Psoas muscle (tissue), 7 donors: ENCODE measurements at regions not wholly inside any gene's neighbourhood (a gene's known extent, or its start where the extent isn't known, plus 50 kb on each side); places are given as distances from the start of the nearest gene placed in this dataset.

ENCODE experiments used
- ATAC-seq, 4 donors: fragments of 200-7000 bp; cut with Tn5 transposase; one replicate each; pipeline ENCODE4 v1.9.1; 2020; ENCODE audit warnings: moderate library complexity in 3 of 4, mild to moderate bottlenecking in 2 of 4
- DNase-seq, 2 donors: peaks; one replicate each; pipeline ENCODE4 v3.0.0-alpha.2; 2020
- H3K27ac ChIP-seq: fragments of 200-600 bp; one replicate; pipeline ENCODE4 v1.8.0; 2022
- H3K27me3 ChIP-seq, 3 donors: fragments of 200-600 bp in 1 of 3; one replicate each; pipeline versions ENCODE4 v1.6.1 to v1.8.0; 2013 to 2022; ENCODE audit warnings: low read length in 2 of 3, mild to moderate bottlenecking in 2 of 3, moderate library complexity in 1 of 3; ENCODE audit not compliant: insufficient read depth in 3 of 3
- H3K36me3 ChIP-seq, 2 donors: fragments of 200-600 bp in 1 of 2; one replicate each; pipeline versions ENCODE4 v1.6.1 to v1.8.0; 2013 to 2022; ENCODE audit warnings: low read depth in 1 of 2, mild to moderate bottlenecking in 1 of 2, moderate library complexity in 1 of 2; ENCODE audit not compliant: insufficient read depth in 1 of 2
- H3K4me1 ChIP-seq: fragments of 200-600 bp; one replicate; pipeline ENCODE4 v1.8.0; 2022
- H3K4me3 ChIP-seq: fragments of 200-600 bp; one replicate; pipeline ENCODE4 v1.8.0; 2022; ENCODE audit warnings: mild to moderate bottlenecking
- H3K9me3 ChIP-seq: fragments of 200-600 bp; one replicate; pipeline ENCODE4 v1.8.0; 2022
- WGBS, 3 donors: extraction: QIAGEN DNeasy Blood & Tissue Kit; methylation state at CpG; one replicate each; pipeline versions ENCODE4 v1.1.6 to v1.1.7; 2013; 5-methylcytosine and 5-hydroxymethylcytosine counted together
- intact Hi-C, 2 donors: fragments of 100-400 bp; cut with DNase I; formaldehyde crosslinking; loops; one replicate each; pipeline versions ENCODE4 v1.11.0 to v1.14.2; 2022
- TF ChIP-seq, protein P1 (sequence below): fragments of 200-600 bp; IDR thresholded peaks from one replicate; pipeline ENCODE4 v1.8.0; 2022; ENCODE audit warnings: antibody characterized with exemption
- donor health status: healthy with polysubstance abuse.
- donor health status: DM: no; HTN: no; CAD: no; lungs with moderate emphysema.
- donor health status: Bipolar disorder and iron deficiency.
- donor health status: healthy.
- donor health status: DM: yes; HTN: yes; CAD: no.
- donor health status: DM: no; HTN: no; CAD: no.
- donor health status: DM: yes; HTN: yes; CAD: no.

DNA sequence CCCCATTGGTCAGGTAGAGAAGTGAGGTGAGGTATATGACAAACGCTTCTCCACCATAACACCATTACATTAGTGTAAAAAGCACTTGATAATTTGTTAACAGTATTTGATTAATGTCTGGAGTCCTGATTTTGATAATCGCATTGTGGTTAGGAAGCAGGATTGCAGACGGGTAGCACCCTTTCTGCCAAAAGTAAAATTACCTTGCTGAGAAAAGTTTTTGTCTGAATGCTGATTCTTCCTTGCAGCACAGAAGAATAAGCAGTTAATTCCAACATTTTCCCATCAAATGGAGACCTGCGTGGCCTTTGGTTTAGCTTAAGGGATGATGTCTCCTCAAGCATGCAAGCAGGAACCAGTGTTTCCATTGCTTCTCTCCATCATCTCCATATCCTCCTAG, 1090.2 kb upstream of the TMEM132C start:
- Histone ChIP-seq H3K27ac (no peak overlapping the region), H3K9me3 (peaks cover 7% of the 10 kb centered on the region), H3K4me1 (no peaks in the 10 kb centered on the region), H3K27me3 (no peaks in the 10 kb centered on the region), H3K4me3 (no peak overlapping the region), H3K36me3 (no peaks in the 10 kb centered on the region)
- TF ChIP-seq, protein P1, sequence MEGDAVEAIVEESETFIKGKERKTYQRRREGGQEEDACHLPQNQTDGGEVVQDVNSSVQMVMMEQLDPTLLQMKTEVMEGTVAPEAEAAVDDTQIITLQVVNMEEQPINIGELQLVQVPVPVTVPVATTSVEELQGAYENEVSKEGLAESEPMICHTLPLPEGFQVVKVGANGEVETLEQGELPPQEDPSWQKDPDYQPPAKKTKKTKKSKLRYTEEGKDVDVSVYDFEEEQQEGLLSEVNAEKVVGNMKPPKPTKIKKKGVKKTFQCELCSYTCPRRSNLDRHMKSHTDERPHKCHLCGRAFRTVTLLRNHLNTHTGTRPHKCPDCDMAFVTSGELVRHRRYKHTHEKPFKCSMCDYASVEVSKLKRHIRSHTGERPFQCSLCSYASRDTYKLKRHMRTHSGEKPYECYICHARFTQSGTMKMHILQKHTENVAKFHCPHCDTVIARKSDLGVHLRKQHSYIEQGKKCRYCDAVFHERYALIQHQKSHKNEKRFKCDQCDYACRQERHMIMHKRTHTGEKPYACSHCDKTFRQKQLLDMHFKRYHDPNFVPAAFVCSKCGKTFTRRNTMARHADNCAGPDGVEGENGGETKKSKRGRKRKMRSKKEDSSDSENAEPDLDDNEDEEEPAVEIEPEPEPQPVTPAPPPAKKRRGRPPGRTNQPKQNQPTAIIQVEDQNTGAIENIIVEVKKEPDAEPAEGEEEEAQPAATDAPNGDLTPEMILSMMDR: no peak
- intact Hi-C loops: no loop called here
- DNase-seq (no peak), ATAC-seq (no peak)
- WGBS, 3 donors: 93 to 96% (median 96%) methylated on average over 4 of the region's 4 CpGs

DNA sequence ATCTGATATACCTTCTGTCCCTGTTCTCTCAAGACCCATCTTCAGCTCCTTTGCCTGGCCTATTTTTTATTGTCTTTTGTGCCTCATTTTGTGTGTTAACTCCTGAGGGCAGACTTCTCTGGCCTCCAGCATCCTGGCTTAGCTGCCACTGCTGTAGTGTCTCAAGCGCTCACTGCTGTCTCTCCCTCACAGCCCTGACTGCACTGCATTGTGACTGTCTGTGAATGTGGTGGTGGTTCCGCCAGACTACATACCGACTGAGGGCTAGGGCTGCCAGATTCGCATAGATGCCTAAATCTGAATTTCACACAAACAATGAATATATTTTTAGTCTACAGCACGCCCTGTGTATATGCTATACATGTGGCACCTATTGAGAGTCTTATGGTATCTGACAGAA, 1088.9 kb upstream of the TMEM132C start:
- Histone ChIP-seq H3K27ac (no peak overlapping the region), H3K36me3 (no peaks in the 10 kb centered on the region), H3K4me1 (no peaks in the 10 kb centered on the region), H3K4me3 (no peak overlapping the region), H3K9me3 (peaks cover 7% of the 10 kb centered on the region), H3K27me3 (no peaks in the 10 kb centered on the region)
- ATAC-seq (no peak), DNase-seq (no peak)
- WGBS, 3 donors: 81 to 88% (median 84%) methylated on average over 5 of the region's 5 CpGs
- intact Hi-C loops: no loop called here
- TF ChIP-seq, protein P1: no peak

DNA sequence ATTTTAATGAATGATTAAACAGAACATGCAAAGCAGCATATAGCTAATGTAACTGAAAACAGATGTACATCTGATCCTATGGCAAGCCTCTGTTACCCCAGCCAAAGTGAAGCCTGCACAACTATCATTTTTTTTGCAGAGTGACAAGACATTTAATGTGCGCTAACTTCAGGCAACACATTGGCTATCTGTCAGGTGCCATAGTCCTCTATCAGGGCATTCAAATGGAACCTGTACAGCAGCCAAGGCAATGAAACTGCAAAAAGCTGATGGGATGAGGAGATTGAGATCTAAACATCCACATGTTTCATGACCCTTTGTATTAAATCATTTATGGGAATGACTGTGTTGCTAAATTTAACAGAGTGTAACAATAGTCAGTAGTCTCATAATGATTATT, 1088.5 kb upstream of the TMEM132C start:
- intact Hi-C loops: no loop called here
- Histone ChIP-seq H3K4me3 (no peak overlapping the region), H3K36me3 (no peaks in the 10 kb centered on the region), H3K9me3 (peaks cover 7% of the 10 kb centered on the region), H3K27ac (no peak overlapping the region), H3K27me3 (no peaks in the 10 kb centered on the region), H3K4me1 (no peaks in the 10 kb centered on the region)
- ATAC-seq (no peak), DNase-seq (no peak)
- WGBS, 3 donors: 92 to 100% (median 92%) methylated on average over 1 of the region's 1 CpG
- TF ChIP-seq, protein P1: no peak

DNA sequence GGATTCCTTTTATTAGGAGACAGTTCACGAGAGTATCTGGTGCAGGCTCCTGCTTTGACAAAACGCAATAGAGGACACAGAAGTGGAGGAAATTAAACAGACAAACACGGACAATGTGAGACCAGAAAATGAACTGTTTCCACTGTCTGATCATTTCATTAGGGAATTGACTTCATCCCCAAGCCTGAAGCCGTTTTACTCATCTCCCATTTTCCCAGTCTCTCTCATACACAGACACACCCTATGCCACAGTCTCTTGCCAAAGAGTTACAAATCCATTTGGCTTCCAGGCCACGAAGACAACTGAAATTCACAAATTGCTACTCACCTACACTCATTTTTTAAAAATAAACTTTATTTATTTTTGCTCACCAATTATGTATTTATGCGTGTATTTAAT, 1087.8 kb upstream of the TMEM132C start:
- 45 to 64% (median 53%) methylated on average over 6 of the region's 6 CpGs for WGBS, 3 donors
- intact Hi-C loops: no loop called here
- Histone ChIP-seq H3K27me3 (no peaks in the 10 kb centered on the region), H3K9me3 (peaks cover 7% of the 10 kb centered on the region), H3K27ac (no peak overlapping the region), H3K36me3 (no peaks in the 10 kb centered on the region), H3K4me3 (no peak overlapping the region), H3K4me1 (no peaks in the 10 kb centered on the region)
- DNase-seq (no peak), ATAC-seq (peak in 1 of 4 donors; percentile 46)
- TF ChIP-seq, protein P1: no peak

DNA sequence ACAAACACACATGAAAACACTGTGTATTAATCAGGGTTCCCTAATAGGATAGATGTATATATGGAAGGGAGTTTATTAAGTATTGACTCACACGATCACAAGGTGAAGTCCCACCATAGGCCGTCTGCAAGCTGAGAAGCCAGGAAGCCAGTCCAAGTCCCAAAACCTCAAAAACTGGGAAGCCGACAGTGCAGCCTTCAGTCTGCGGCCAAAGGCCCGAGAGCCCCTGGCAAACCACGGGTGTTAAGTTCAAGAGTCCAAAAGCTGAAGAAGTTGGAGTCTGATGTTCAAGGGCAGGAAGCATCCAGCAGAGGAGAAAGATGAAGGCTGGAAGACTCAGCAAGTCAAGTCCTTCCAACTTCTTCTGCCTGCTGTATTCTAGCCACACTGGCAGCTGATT, 1085.0 kb upstream of the TMEM132C start:
- Histone ChIP-seq H3K4me1 (no peaks in the 10 kb centered on the region), H3K9me3 (peaks cover 5% of the 10 kb centered on the region), H3K27me3 (no peaks in the 10 kb centered on the region), H3K27ac (no peak overlapping the region), H3K4me3 (no peak overlapping the region), H3K36me3 (no peaks in the 10 kb centered on the region)
- ATAC-seq: no peak
- no peak for DNase-seq
- TF ChIP-seq, protein P1: no peak
- intact Hi-C loops: no loop called here
- 81 to 88% (median 83%) methylated on average over 6 of the region's 6 CpGs for WGBS, 3 donors
